ENCODE measurements at regions not wholly inside any gene's neighbourhood (a gene's known extent, or its start where the extent isn't known, plus 50 kb on each side); places are given as distances from the start of the nearest gene placed in this dataset.
"Not testable (repeated sequence)": the region's sequence is repeated elsewhere in the genome, so short reads cannot be mapped to it uniquely, and the experiment has no call there.

DNA sequence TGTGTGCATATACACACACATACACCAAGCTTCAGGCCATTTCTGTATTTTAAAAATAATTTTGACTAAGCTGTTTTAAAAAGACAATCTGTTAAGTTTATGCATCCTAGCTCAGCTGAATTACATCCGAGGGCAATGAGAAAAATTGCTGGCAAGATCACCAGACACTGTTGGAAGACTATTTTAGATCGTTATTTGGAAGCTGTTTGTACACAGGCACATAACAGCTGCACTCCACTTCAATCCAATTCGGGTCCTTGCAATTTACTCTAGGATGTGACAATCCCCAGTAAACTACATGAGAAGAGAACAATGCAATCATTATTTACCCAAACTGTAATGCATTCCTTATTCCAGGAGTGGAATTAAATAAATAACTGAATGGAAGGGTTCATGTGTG is 79.3 kb upstream of the RASA1 start:
- TF ChIP-seq, protein P1, sequence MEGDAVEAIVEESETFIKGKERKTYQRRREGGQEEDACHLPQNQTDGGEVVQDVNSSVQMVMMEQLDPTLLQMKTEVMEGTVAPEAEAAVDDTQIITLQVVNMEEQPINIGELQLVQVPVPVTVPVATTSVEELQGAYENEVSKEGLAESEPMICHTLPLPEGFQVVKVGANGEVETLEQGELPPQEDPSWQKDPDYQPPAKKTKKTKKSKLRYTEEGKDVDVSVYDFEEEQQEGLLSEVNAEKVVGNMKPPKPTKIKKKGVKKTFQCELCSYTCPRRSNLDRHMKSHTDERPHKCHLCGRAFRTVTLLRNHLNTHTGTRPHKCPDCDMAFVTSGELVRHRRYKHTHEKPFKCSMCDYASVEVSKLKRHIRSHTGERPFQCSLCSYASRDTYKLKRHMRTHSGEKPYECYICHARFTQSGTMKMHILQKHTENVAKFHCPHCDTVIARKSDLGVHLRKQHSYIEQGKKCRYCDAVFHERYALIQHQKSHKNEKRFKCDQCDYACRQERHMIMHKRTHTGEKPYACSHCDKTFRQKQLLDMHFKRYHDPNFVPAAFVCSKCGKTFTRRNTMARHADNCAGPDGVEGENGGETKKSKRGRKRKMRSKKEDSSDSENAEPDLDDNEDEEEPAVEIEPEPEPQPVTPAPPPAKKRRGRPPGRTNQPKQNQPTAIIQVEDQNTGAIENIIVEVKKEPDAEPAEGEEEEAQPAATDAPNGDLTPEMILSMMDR (conservative IDR thresholded peaks at IDR 0.05; ENCODE audit: low read depth, low read length): no peak
- H3K4me3 ChIP-seq (ENCODE audit: low read depth, low read length): no peak overlapping the region
- no peak for DNase-seq (ENCODE audit: low read depth)

DNA sequence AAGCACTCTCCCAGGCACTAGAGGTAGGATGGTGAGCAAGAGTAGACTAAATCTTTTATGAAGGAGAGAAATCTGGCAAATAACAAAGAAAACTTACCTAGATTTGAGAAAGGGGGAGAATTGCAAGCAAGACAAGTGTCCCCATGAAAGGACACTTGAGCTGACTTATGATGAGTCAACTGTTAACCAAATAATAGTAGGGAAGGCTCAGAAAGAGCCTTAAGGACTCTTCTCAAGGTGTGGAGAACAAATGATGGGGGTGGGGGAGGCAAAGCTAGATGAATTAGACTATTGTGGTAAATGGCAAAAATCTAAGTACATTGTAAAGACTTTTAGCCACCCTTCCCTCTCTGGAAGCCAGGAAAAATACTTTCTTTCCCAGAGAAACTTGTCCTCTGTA is 77.6 kb upstream of the RASA1 start:
- DNase-seq (ENCODE audit: low read depth): no peak
- H3K4me3 ChIP-seq (ENCODE audit: low read depth, low read length): no peak overlapping the region
- TF ChIP-seq, protein P1 (conservative IDR thresholded peaks at IDR 0.05; ENCODE audit: low read depth, low read length): no peak

DNA sequence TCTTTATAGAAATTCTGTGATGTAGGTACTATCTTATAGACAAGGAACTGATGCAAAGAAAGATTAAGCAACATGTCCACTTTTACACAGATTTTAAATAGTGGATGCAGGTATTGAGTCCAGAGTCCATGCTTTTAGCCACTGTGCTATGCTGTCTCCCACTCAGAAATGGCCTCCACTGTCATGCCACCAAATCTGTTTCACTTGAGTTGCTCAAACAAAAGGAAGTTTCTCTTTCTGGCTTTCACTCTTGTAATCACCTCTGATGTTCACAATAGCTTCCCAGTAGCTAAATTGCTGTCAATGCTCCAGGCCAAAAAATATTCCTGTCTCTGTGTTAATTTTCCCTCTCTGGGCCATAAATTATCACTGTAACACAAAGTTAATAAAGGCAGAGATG is 77.0 kb upstream of the RASA1 start:
- no peak for DNase-seq (ENCODE audit: low read depth)

DNA sequence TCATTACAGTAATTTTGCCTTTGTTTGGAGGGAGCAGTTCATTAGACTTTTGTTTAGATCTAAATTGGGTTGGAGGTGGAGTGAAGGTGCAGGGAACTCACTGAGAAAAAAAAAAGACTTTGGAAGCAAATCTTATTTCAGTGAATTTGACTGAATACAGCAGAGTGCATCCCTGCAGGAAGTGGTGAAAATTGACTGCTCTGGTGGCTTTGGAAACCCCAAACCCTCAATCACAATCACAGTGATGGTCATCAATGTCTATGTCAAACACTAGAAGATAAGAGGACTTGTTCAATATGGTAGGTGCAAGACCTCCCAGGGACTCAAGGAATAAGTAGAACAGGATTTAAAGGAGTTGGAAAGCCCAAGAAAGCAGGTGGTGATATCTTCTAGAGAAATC is 76.0 kb upstream of the RASA1 start:
- DNase-seq (ENCODE audit: low read depth): no peak
- TF ChIP-seq, protein P1 (conservative IDR thresholded peaks at IDR 0.05; ENCODE audit: low read depth, low read length): no peak
- no peak overlapping the region for H3K4me3 ChIP-seq (ENCODE audit: low read depth, low read length)

More for the DNA sequence above, 77.0 kb upstream of the RASA1 start:
- no peak overlapping the region for H3K4me3 ChIP-seq (ENCODE audit: low read depth, low read length)
- TF ChIP-seq, protein P1 (conservative IDR thresholded peaks at IDR 0.05; ENCODE audit: low read depth, low read length): no peak

DNA sequence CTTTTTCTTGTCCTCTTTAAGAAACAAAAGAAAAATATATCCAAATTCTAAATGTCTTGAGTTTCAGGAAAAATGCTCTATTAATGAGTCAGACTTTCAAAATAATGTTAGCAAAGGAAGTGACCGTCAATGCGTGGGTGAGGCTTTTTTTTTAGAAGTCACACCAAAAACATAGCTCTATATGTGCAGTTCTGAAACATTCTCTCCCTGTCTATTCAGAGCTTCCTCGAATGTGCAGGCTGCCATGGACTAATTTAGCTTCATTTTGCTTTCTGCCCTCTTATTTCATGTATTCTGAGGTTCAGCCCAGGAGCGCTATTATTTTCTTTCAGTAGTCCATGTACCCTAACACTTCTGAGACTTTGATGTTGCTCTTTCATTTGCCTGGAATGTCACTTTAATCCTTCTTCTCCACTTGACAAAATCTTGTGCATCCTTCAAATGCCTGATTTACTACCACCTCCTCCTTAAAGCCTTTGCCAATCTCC is 72.5 kb upstream of the RASA1 start:
- TF ChIP-seq, protein P1 (conservative IDR thresholded peaks at IDR 0.05; ENCODE audit: low read depth, low read length): no peak
- no peak for DNase-seq (ENCODE audit: low read depth)
- H3K4me3 ChIP-seq (ENCODE audit: low read depth, low read length): no peak overlapping the region

DNA sequence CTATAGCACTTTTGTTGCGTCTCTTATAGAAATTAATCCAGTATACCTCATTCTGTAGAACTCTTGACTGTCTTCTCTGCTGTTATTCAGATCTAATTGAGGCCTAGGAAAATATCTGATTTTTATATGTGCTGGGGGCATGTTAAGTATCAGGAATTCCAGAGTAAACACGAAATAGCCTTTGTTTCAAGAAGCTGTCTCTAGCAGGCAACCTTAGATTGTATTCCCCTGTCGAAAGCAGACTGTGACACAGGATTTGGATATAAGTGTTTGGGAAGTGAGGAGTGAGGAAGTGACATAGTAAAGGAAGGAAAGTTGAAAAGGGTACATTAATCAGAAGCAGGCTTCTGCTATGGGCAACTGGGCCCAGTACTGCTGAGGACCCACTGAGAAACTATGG is 72.1 kb upstream of the RASA1 start:
- no peak for DNase-seq (ENCODE audit: low read depth)
- no peak overlapping the region for H3K4me3 ChIP-seq (ENCODE audit: low read depth, low read length)
- TF ChIP-seq, protein P1 (conservative IDR thresholded peaks at IDR 0.05; ENCODE audit: low read depth, low read length): no peak

DNA sequence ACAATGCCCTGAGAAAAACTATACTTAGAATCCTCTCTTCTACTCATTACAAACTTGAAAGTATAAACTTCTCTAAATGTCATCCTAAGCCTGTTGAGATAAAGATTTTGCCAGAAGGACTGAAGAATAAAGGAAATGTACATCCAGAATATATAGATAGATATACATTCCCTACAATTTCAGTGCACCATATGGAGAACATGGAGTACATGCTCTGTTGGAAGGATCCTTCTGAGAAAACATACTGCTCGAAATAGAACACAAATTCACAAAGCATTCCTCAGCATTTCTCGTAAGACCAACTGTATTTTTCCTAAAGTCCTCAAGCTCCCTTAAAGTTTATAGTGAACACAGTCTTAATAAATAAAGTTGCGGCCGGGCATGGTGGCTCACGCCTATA is 69.7 kb upstream of the RASA1 start:
- TF ChIP-seq, protein P1 (conservative IDR thresholded peaks at IDR 0.05; ENCODE audit: low read depth, low read length): no peak
- no peak for DNase-seq (ENCODE audit: low read depth)
- H3K4me3 ChIP-seq (ENCODE audit: low read depth, low read length): no peak overlapping the region

DNA sequence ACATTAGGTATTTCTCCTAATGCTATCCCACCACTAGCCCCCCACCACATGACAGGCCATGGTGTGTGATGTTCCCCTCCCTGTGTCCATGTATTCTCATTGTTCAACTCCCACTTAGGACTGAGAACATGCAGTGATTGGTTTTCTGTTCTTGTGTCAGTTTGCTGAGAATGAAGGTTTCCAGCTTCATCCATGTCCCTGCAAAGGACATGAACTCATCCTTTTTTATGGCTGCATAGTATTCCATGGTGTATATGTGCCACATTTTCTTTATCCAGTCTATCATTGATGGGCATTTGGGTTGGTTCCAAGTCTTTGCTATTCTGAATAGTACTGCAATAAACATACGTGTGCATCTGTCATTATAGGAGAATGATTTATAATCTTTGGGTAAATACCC is 68.4 kb upstream of the RASA1 start:
- not testable (repeated sequence) for H3K4me3 ChIP-seq (ENCODE audit: low read depth, low read length); DNase-seq (ENCODE audit: low read depth)

DNA sequence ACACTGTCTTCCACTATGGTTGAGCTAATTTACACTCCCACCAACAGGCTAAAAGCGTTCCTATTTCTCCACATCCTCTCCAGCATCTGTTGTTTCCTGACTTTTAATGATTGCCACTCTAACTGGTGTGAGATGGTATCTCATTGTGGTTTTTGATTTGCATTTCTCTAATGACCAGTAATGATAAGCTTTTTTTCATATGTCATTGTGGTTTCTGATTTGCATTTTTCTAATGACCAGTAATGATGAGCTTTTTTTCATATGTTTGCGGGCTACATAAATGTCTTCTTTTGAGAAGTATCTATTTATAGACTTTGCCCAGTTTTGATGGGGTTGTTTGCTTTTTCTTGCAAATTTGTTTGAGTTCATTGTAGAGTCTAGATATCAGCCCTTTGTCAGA is 68.0 kb upstream of the RASA1 start:
- not testable (repeated sequence) for H3K4me3 ChIP-seq (ENCODE audit: low read depth, low read length); DNase-seq (ENCODE audit: low read depth)
